Uterus (tissue), 2 donors: ENCODE measurements at regions not wholly inside any gene's neighbourhood (a gene's known extent, or its start where the extent isn't known, plus 50 kb on each side); places are given as distances from the start of the nearest gene placed in this dataset.

Source experiments
- POLR2A ChIP-seq, 2 donors: fragments of 450-650 bp; IDR thresholded peaks; one replicate each; pipeline ENCODE4 v1.6.1; 2016; ENCODE audit warnings: antibody characterized with exemption in 2 of 2, mild to moderate bottlenecking in 1 of 2, moderate library complexity in 1 of 2
- TF ChIP-seq, protein P1 (sequence below), 4 experiments: fragments of 200-600 bp in 2 of 4; fragments of 450-650 bp in 2 of 4; sonication (generic) in 2 of 4; IDR thresholded peaks; one replicate each; pipeline ENCODE4 v1.5.1; 2016 to 2019; ENCODE audit warnings: antibody characterized with exemption in 4 of 4, mild to moderate bottlenecking in 2 of 4, moderate library complexity in 1 of 4

DNA sequence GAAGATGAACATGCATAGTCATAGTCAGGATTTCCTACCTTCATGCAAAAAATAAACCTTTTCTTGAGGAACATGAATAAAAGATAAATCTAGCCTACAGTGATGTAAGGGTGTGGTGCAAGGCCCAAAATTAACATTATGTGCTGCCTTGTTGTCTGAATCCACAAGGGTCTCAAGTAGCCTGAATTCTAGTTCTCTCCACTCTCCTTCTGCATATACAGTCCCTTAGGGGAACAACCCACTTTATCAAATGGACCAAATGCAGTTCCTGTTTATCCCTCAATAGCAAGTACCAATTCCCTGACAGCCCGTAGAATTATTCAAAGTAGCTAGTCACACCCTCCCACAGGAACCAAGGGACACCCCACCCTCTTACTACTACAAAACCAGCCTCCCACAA is 284.0 kb downstream of the ZIC4 start:
- TF ChIP-seq, protein P1, sequence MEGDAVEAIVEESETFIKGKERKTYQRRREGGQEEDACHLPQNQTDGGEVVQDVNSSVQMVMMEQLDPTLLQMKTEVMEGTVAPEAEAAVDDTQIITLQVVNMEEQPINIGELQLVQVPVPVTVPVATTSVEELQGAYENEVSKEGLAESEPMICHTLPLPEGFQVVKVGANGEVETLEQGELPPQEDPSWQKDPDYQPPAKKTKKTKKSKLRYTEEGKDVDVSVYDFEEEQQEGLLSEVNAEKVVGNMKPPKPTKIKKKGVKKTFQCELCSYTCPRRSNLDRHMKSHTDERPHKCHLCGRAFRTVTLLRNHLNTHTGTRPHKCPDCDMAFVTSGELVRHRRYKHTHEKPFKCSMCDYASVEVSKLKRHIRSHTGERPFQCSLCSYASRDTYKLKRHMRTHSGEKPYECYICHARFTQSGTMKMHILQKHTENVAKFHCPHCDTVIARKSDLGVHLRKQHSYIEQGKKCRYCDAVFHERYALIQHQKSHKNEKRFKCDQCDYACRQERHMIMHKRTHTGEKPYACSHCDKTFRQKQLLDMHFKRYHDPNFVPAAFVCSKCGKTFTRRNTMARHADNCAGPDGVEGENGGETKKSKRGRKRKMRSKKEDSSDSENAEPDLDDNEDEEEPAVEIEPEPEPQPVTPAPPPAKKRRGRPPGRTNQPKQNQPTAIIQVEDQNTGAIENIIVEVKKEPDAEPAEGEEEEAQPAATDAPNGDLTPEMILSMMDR (IDR thresholded peaks at IDR 0.05) = no peak
- no peak for TF ChIP-seq POLR2A (IDR thresholded peaks at IDR 0.05)
